Keratinocyte (primary cell): ENCODE measurements at regions not wholly inside any gene's neighbourhood (a gene's known extent, or its start where the extent isn't known, plus 50 kb on each side); places are given as distances from the start of the nearest gene placed in this dataset.

Experiments used
- EZH2 ChIP-seq: IDR thresholded peaks from one replicate; pipeline ENCODE4 v1.6.1; 2012; ENCODE audit warnings: inconsistent platforms, mild to moderate bottlenecking, low read length, moderate library complexity
- TF ChIP-seq, protein P1 (sequence below), 3 experiments: IDR thresholded peaks in 1 of 3; conservative IDR thresholded peaks in 1 of 3; optimal IDR thresholded peaks in 1 of 3; 2 replicates in 2 of 3; 3 replicates in 1 of 3; pipeline versions ENCODE3 to v1.5.1; 2011; ENCODE audit warnings: low read length in 3 of 3, mild to moderate bottlenecking in 3 of 3, moderate library complexity in 2 of 3, control low read depth in 1 of 3, inconsistent platforms in 1 of 3; ENCODE audit not compliant: insufficient read depth in 2 of 3; ENCODE audit errors: extremely low read depth in 1 of 3

DNA sequence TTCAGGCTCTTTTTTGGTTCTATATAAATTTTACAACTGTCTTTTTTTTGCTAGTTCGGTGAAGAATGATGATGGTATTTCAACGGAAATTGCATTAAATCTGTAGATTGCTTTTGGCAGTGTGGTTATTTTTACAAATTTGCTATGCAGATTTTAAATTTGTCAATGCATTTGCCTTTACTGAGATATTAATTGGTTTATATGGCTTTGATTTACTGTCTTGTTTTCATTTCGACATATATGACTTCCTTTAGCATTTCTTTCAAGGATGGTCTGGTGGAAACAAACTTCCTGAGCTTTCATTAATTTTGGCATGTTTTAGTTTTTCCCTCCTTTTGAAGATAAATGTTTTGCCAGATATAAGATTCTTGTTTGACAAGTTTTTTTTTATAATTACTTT, 1522.5 kb upstream of the PRMT6 start:
- TF ChIP-seq, protein P1, sequence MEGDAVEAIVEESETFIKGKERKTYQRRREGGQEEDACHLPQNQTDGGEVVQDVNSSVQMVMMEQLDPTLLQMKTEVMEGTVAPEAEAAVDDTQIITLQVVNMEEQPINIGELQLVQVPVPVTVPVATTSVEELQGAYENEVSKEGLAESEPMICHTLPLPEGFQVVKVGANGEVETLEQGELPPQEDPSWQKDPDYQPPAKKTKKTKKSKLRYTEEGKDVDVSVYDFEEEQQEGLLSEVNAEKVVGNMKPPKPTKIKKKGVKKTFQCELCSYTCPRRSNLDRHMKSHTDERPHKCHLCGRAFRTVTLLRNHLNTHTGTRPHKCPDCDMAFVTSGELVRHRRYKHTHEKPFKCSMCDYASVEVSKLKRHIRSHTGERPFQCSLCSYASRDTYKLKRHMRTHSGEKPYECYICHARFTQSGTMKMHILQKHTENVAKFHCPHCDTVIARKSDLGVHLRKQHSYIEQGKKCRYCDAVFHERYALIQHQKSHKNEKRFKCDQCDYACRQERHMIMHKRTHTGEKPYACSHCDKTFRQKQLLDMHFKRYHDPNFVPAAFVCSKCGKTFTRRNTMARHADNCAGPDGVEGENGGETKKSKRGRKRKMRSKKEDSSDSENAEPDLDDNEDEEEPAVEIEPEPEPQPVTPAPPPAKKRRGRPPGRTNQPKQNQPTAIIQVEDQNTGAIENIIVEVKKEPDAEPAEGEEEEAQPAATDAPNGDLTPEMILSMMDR (optimal IDR thresholded peaks at IDR 0.05 in 1 of 3, IDR thresholded peaks at IDR 0.05 in 1 of 3, conservative IDR thresholded peaks at IDR 0.05 in 1 of 3; ENCODE audit: extremely low read depth in 1 of 3, insufficient read depth in 2 of 3, low read length in 3 of 3), result no peak
- TF ChIP-seq EZH2, result no peak
